Smooth muscle cell (in vitro differentiated cells): ENCODE measurements at regions not wholly inside any gene's neighbourhood (a gene's known extent, or its start where the extent isn't known, plus 50 kb on each side); places are given as distances from the start of the nearest gene placed in this dataset.

ENCODE experiments used
- DNase-seq: peaks from one replicate; lab custom pipeline; 2025; ENCODE audit not compliant: unreplicated experiment; lab: John Stamatoyannopoulos, UW
- H2AFZ ChIP-seq: fragments of 200-600 bp; sonication (generic); 2 replicates; pipeline ENCODE4 v1.6.0; 2016; ENCODE audit warnings: antibody characterized with exemption, low read depth, mild to moderate bottlenecking
- H3F3A ChIP-seq: fragments of 200-600 bp; sonication (generic); 2 replicates; pipeline ENCODE4 v1.6.0; 2017; ENCODE audit warnings: antibody characterized with exemption, low read depth
- H3K27ac ChIP-seq: fragments of 200-600 bp; sonication (generic); 2 replicates; pipeline ENCODE4 v1.5.1; 2016; ENCODE audit warnings: low read depth, mild to moderate bottlenecking
- H3K27me3 ChIP-seq: fragments of 200-600 bp; sonication (generic); 2 replicates; pipeline ENCODE4 v1.6.1; 2016; ENCODE audit warnings: low read depth, mild to moderate bottlenecking
- H3K36me3 ChIP-seq: fragments of 200-600 bp; sonication (generic); 2 replicates; pipeline ENCODE4 v1.5.1; 2016; ENCODE audit warnings: low read depth
- H3K4me1 ChIP-seq: fragments of 200-600 bp; sonication (generic); 2 replicates; pipeline ENCODE4 v1.5.1; 2016; ENCODE audit warnings: low read depth
- H3K4me2 ChIP-seq: fragments of 200-600 bp; sonication (generic); 2 replicates; pipeline ENCODE4 v1.6.0; 2016; ENCODE audit warnings: mild to moderate bottlenecking
- H3K4me3 ChIP-seq: fragments of 200-600 bp; sonication (generic); 2 replicates; pipeline ENCODE4 v1.5.1; 2016; ENCODE audit warnings: mild to moderate bottlenecking
- H3K79me2 ChIP-seq: fragments of 200-600 bp; sonication (generic); 2 replicates; pipeline ENCODE4 v1.6.0; 2016; ENCODE audit warnings: low read depth, mild to moderate bottlenecking
- H3K9ac ChIP-seq: fragments of 200-600 bp; sonication (generic); 2 replicates; pipeline ENCODE4 v1.6.0; 2016; ENCODE audit warnings: low read depth
- H3K9me3 ChIP-seq: fragments of 200-600 bp; sonication (generic); replicated peaks from 2 replicates; pipeline ENCODE4 v1.5.1; 2016; ENCODE audit warnings: low read depth
- H4K20me1 ChIP-seq: fragments of 200-600 bp; sonication (generic); 2 replicates; pipeline ENCODE4 v1.6.0; 2016; ENCODE audit warnings: low read depth
- CTCF ChIP-seq: fragments of 200-600 bp; sonication (generic); IDR thresholded peaks from 2 replicates; pipeline ENCODE4 v1.5.1; 2017; ENCODE audit warnings: borderline replicate concordance, mild to moderate bottlenecking, antibody characterized with exemption; ENCODE audit not compliant: insufficient read depth, poor library complexity, severe bottlenecking
- WGBS: methylation state at CpG from one replicate; pipeline ENCODE4 v1.1.7; 2016; ENCODE audit warnings: low lambda C conversion rate; 5-methylcytosine and 5-hydroxymethylcytosine counted together

- Histone ChIP-seq H3K79me2 (no peaks in the 10 kb centered on the region), H3K27me3 (no peaks in the 10 kb centered on the region), H3K36me3 (no peaks in the 10 kb centered on the region), H3K9ac (no peak overlapping the region), H3K9me3 (no peaks in the 10 kb centered on the region), H4K20me1 (no peaks in the 10 kb centered on the region), H2AFZ (no peak overlapping the region), H3K4me2 (no peak overlapping the region), H3K4me3 (no peak overlapping the region), H3K4me1 (no peaks in the 10 kb centered on the region), H3K27ac (no peak overlapping the region), H3F3A (no peaks in the 10 kb centered on the region)
- TF ChIP-seq CTCF, result no peak
- 79% methylated on average over 4 of the region's 4 CpGs for whole genome bisulfite sequencing
- DNase-seq, result no peak
These were observed 392.8 kb downstream of the TSN start for GRCh38 chr2:122148128-122148767.

GRCh38 chr2:122150524-122151280, 395.3 kb downstream of the TSN start:
- Histone ChIP-seq H3K4me1 (no peaks in the 10 kb centered on the region), H4K20me1 (no peaks in the 10 kb centered on the region), H3K9ac (no peak overlapping the region), H3K36me3 (no peaks in the 10 kb centered on the region), H3K27me3 (no peaks in the 10 kb centered on the region), H3K27ac (no peak overlapping the region), H3K9me3 (no peaks in the 10 kb centered on the region), H2AFZ (no peak overlapping the region), H3K4me2 (no peak overlapping the region), H3K79me2 (no peaks in the 10 kb centered on the region), H3F3A (no peaks in the 10 kb centered on the region), H3K4me3 (no peak overlapping the region)
- DNase-seq, result no peak
- no peak for TF ChIP-seq CTCF
- WGBS, result 79% methylated on average over 7 of the region's 7 CpGs

GRCh38 chr2:122152571-122152970, 397.1 kb downstream of the TSN start:
- no peak for DNase-seq
- Histone ChIP-seq H3K36me3 (no peaks in the 10 kb centered on the region), H2AFZ (no peak overlapping the region), H3K27me3 (no peaks in the 10 kb centered on the region), H3K4me2 (no peak overlapping the region), H3K79me2 (no peaks in the 10 kb centered on the region), H3K27ac (no peak overlapping the region), H3K4me1 (peaks cover 4% of the 10 kb centered on the region), H4K20me1 (no peaks in the 10 kb centered on the region), H3F3A (no peaks in the 10 kb centered on the region), H3K4me3 (no peak overlapping the region), H3K9ac (no peak overlapping the region), H3K9me3 (no peaks in the 10 kb centered on the region)
- TF ChIP-seq CTCF, result no peak
- WGBS, result 90% methylated on average over 3 of the region's 3 CpGs
